ENCODE measurements at regions not wholly inside any gene's neighbourhood (a gene's known extent, or its start where the extent isn't known, plus 50 kb on each side); places are given as distances from the start of the nearest gene placed in this dataset.

GRCh38 chr6:150681578-150682395 lies 82.1 kb downstream of the PLEKHG1 start:
- ChIA-PET POLR2A (interaction anchor here (0.6 kb wide), 1 partner anchor 114 kb away, joined by 4 read pairs; no protein-coding TSS in a partner anchor), CTCF (interaction anchor here (1.4 kb wide), 1 partner anchor 13 kb away, joined by 4 read pairs; no protein-coding TSS in a partner anchor)
- BruUV-seq (replicated peaks) = no TSS peak
- Mint-ChIP-seq H3K27ac (ENCODE audit: low read depth, unreplicated experiment) (no peak overlapping the region), H3K9me3 (ENCODE audit: unreplicated experiment) (no peaks in the 10 kb centered on the region), H3K4me3 (ENCODE audit: unreplicated experiment) (no peak overlapping the region), H3K4me1 (ENCODE audit: insufficient read depth, unreplicated experiment) (no peaks in the 10 kb centered on the region), H3K36me3 (ENCODE audit: insufficient read depth, unreplicated experiment) (no peaks in the 10 kb centered on the region), H3K27me3 (ENCODE audit: insufficient read depth, unreplicated experiment) (no peaks in the 10 kb centered on the region)
- TF ChIP-seq CTCF (IDR thresholded peaks at IDR 0.05; ENCODE audit: unreplicated experiment) = no peak
- intact Hi-C loops (cut with micrococcal nuclease) = no loop called here
- DNase-seq (ENCODE audit: unreplicated experiment) = no peak

- H3K4me3 Mint-ChIP-seq (ENCODE audit: unreplicated experiment) = no peak overlapping the region
- no peaks in the 10 kb centered on the region for H3K9me3 Mint-ChIP-seq (ENCODE audit: unreplicated experiment)
- TF ChIP-seq CTCF (IDR thresholded peaks at IDR 0.05; ENCODE audit: unreplicated experiment) = no peak
- H3K36me3 Mint-ChIP-seq (ENCODE audit: insufficient read depth, unreplicated experiment) = no peaks in the 10 kb centered on the region
- intact Hi-C loops (cut with micrococcal nuclease) = no loop called here
- ChIA-PET POLR2A (no interaction called here), CTCF (interaction anchor here (1.1 to 1.4 kb wide), 2 partner anchors 9 to 14 kb away, joined by 3 to 4 read pairs; no protein-coding TSS in a partner anchor)
- no peaks in the 10 kb centered on the region for H3K27me3 Mint-ChIP-seq (ENCODE audit: insufficient read depth, unreplicated experiment)
- H3K27ac Mint-ChIP-seq (ENCODE audit: low read depth, unreplicated experiment) = no peak overlapping the region
- no TSS peak for BruUV-seq (replicated peaks)
- DNase-seq (ENCODE audit: unreplicated experiment) = no peak
- H3K4me1 Mint-ChIP-seq (ENCODE audit: insufficient read depth, unreplicated experiment) = no peaks in the 10 kb centered on the region
These were observed 83.6 kb downstream of the PLEKHG1 start for GRCh38 chr6:150683320-150683719.

GRCh38 chr6:150684161-150684560 lies 84.5 kb downstream of the PLEKHG1 start:
- no peak for TF ChIP-seq CTCF (IDR thresholded peaks at IDR 0.05; ENCODE audit: unreplicated experiment)
- intact Hi-C loops (cut with micrococcal nuclease) = no loop called here
- no peaks in the 10 kb centered on the region for H3K9me3 Mint-ChIP-seq (ENCODE audit: unreplicated experiment)
- ChIA-PET POLR2A (no interaction called here), CTCF (no interaction called here)
- DNase-seq (ENCODE audit: unreplicated experiment) = no peak
- no peak overlapping the region for H3K27ac Mint-ChIP-seq (ENCODE audit: low read depth, unreplicated experiment)
- H3K36me3 Mint-ChIP-seq (ENCODE audit: insufficient read depth, unreplicated experiment) = no peaks in the 10 kb centered on the region
- no peak overlapping the region for H3K4me3 Mint-ChIP-seq (ENCODE audit: unreplicated experiment)
- no peaks in the 10 kb centered on the region for H3K4me1 Mint-ChIP-seq (ENCODE audit: insufficient read depth, unreplicated experiment)
- H3K27me3 Mint-ChIP-seq (ENCODE audit: insufficient read depth, unreplicated experiment) = no peaks in the 10 kb centered on the region
- no TSS peak for BruUV-seq (replicated peaks)

- no peak overlapping the region for H3K27ac Mint-ChIP-seq (ENCODE audit: low read depth, unreplicated experiment)
- H3K9me3 Mint-ChIP-seq (ENCODE audit: unreplicated experiment) = no peaks in the 10 kb centered on the region
- no peak for DNase-seq (ENCODE audit: unreplicated experiment)
- H3K36me3 Mint-ChIP-seq (ENCODE audit: insufficient read depth, unreplicated experiment) = no peaks in the 10 kb centered on the region
- BruUV-seq (replicated peaks) = no TSS peak
- ChIA-PET POLR2A (no interaction called here), CTCF (interaction anchor here (0.9 to 1.0 kb wide), 2 partner anchors 94 to 348 kb away, joined by 3 read pairs; no protein-coding TSS in a partner anchor)
- no peak for TF ChIP-seq CTCF (IDR thresholded peaks at IDR 0.05; ENCODE audit: unreplicated experiment)
- H3K4me1 Mint-ChIP-seq (ENCODE audit: insufficient read depth, unreplicated experiment) = no peaks in the 10 kb centered on the region
- no peaks in the 10 kb centered on the region for H3K27me3 Mint-ChIP-seq (ENCODE audit: insufficient read depth, unreplicated experiment)
- H3K4me3 Mint-ChIP-seq (ENCODE audit: unreplicated experiment) = no peak overlapping the region
- intact Hi-C loops (cut with micrococcal nuclease) = no loop called here
These were observed 85.2 kb downstream of the PLEKHG1 start for GRCh38 chr6:150684714-150685459.
